ENCODE measurements at regions not wholly inside any gene's neighbourhood (a gene's known extent, or its start where the extent isn't known, plus 50 kb on each side); places are given as distances from the start of the nearest gene placed in this dataset.

DNA sequence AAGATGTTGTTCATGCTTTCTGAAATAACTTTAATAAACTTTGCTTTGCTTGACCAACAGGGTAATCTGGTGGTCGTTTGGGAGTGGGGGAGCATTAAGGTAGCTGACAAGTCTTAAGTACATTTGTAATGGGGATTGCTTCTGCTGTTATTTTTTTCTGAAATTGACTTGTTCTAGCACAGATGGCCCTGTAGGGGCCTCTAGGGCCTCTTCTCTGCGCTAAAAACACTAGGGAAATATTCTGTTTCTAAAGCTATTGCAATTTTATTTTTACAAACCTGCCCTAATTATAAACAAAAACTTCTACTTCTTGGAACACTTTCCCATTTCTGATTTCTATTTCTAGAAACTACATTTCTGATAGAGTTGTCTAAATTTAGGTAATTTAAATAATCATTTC is 191.3 kb upstream of the KCNJ3 start:
- no peak for TF ChIP-seq POLR2AphosphoS5 (IDR thresholded peaks at IDR 0.05)
- TF ChIP-seq, protein P1, sequence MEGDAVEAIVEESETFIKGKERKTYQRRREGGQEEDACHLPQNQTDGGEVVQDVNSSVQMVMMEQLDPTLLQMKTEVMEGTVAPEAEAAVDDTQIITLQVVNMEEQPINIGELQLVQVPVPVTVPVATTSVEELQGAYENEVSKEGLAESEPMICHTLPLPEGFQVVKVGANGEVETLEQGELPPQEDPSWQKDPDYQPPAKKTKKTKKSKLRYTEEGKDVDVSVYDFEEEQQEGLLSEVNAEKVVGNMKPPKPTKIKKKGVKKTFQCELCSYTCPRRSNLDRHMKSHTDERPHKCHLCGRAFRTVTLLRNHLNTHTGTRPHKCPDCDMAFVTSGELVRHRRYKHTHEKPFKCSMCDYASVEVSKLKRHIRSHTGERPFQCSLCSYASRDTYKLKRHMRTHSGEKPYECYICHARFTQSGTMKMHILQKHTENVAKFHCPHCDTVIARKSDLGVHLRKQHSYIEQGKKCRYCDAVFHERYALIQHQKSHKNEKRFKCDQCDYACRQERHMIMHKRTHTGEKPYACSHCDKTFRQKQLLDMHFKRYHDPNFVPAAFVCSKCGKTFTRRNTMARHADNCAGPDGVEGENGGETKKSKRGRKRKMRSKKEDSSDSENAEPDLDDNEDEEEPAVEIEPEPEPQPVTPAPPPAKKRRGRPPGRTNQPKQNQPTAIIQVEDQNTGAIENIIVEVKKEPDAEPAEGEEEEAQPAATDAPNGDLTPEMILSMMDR (IDR thresholded peaks at IDR 0.05), result no peak
- TF ChIP-seq POLR2A (IDR thresholded peaks at IDR 0.05), result no peak
